ENCODE measurements at regions not wholly inside any gene's neighbourhood (a gene's known extent, or its start where the extent isn't known, plus 50 kb on each side); places are given as distances from the start of the nearest gene placed in this dataset.

DNA sequence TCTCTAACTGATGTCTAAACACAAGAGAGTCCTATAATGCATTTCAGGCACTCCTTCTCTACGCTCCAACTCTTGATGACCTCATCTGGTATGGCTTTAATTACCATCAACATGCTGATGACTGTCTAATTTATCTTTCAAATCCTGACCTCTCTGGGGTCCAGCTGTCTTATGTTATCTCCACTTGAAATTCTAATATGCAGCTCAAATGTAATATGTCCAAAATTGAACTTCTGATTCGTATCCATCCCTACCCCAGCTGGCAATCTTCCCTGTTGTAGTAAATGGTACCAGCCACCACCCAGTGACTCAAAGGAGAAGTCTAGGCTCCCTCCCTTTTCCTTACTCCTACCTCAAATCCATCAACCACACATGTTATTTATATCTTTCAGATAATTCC is 288.0 kb upstream of the SLC10A2 start:
- H2BK12ac ChIP-seq (ENCODE audit: low read depth, low read length) = no peak overlapping the region
- H3K79me1 ChIP-seq (ENCODE audit: low read depth, low read length) = no peaks in the 10 kb centered on the region

More for the DNA sequence above, 288.0 kb upstream of the SLC10A2 start:
- no peaks in the 10 kb centered on the region for H3K27me3 ChIP-seq (replicated peaks in 1 of 4; ENCODE audit: control insufficient read depth in 3 of 4, extremely low read depth in 1 of 4, insufficient read depth in 3 of 4, low read length in 3 of 4)
- H3K27ac ChIP-seq (ENCODE audit: low read depth, low read length) = no peak overlapping the region
- TF ChIP-seq, protein P1, sequence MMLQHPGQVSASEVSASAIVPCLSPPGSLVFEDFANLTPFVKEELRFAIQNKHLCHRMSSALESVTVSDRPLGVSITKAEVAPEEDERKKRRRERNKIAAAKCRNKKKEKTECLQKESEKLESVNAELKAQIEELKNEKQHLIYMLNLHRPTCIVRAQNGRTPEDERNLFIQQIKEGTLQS (IDR thresholded peaks at IDR 0.05; ENCODE audit: insufficient read depth, low read depth, low read length) = no peak
- TF ChIP-seq SP4 (IDR thresholded peaks at IDR 0.05; ENCODE audit: low read length) = no peak
- no peak for TF ChIP-seq TBP (IDR thresholded peaks at IDR 0.05; ENCODE audit: low read depth, low read length)
- TF ChIP-seq, protein P2, sequence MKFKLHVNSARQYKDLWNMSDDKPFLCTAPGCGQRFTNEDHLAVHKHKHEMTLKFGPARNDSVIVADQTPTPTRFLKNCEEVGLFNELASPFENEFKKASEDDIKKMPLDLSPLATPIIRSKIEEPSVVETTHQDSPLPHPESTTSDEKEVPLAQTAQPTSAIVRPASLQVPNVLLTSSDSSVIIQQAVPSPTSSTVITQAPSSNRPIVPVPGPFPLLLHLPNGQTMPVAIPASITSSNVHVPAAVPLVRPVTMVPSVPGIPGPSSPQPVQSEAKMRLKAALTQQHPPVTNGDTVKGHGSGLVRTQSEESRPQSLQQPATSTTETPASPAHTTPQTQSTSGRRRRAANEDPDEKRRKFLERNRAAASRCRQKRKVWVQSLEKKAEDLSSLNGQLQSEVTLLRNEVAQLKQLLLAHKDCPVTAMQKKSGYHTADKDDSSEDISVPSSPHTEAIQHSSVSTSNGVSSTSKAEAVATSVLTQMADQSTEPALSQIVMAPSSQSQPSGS (IDR thresholded peaks at IDR 0.05; ENCODE audit: low read length) = no peak
- TF ChIP-seq, protein P3, sequence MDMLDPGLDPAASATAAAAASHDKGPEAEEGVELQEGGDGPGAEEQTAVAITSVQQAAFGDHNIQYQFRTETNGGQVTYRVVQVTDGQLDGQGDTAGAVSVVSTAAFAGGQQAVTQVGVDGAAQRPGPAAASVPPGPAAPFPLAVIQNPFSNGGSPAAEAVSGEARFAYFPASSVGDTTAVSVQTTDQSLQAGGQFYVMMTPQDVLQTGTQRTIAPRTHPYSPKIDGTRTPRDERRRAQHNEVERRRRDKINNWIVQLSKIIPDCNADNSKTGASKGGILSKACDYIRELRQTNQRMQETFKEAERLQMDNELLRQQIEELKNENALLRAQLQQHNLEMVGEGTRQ (IDR thresholded peaks at IDR 0.05; ENCODE audit: low read length) = no peak
- no peak for TF ChIP-seq FOSL1 (IDR thresholded peaks at IDR 0.05; ENCODE audit: insufficient read depth, low read depth, low read length)
- TF ChIP-seq POU5F1 (IDR thresholded peaks at IDR 0.05; ENCODE audit: low read depth, low read length) = no peak
- TF ChIP-seq SUZ12 (IDR thresholded peaks at IDR 0.05; ENCODE audit: low read length) = no peak
- TF ChIP-seq JUND (IDR thresholded peaks at IDR 0.05; ENCODE audit: low read length) = no peak
- TF ChIP-seq ASH2L (IDR thresholded peaks at IDR 0.05; ENCODE audit: low read length) = no peak
- TF ChIP-seq BACH1 (IDR thresholded peaks at IDR 0.05; ENCODE audit: low read length) = no peak
- no peak for TF ChIP-seq TCF12 (IDR thresholded peaks at IDR 0.05; ENCODE audit: low read depth, low read length)
- peaks cover 6% of the 10 kb centered on the region; the same call in 1 of the 2 replicates for H3K23me2 ChIP-seq (ENCODE audit: low read depth, low read length)
- POLR2A ChIA-PET (ENCODE audit: partially characterized antibody) = no interaction called here
- no peak overlapping the region for H3K14ac ChIP-seq (ENCODE audit: insufficient read length)
- no peak overlapping the region for H2BK120ac ChIP-seq (replicated peaks; ENCODE audit: low read depth, low read length)
- H2AK5ac ChIP-seq (ENCODE audit: low read depth, low read length) = no peak overlapping the region
- no peaks in the 10 kb centered on the region for H3K36me3 ChIP-seq (ENCODE audit: control insufficient read depth in 2 of 4, insufficient read depth in 4 of 4, low read length in 3 of 4)
- H2BK20ac ChIP-seq (ENCODE audit: low read length) = no peak overlapping the region
- no peaks in the 10 kb centered on the region for H3K9me3 ChIP-seq (ENCODE audit: insufficient read depth in 2 of 2, low read depth in 1 of 2, low read length in 1 of 2)
- FAIRE-seq (no peak), DNase-seq (ENCODE audit: low read depth in 1 of 2, low spot score in 2 of 2) (no peak)
- H3K79me2 ChIP-seq (ENCODE audit: control insufficient read depth in 1 of 2, insufficient read depth in 2 of 2, low read length in 2 of 2) = no peaks in the 10 kb centered on the region
- no peak overlapping the region for H3K4me3 ChIP-seq (ENCODE audit: extremely low read depth in 1 of 4, insufficient read depth in 2 of 4, low read depth in 3 of 4, low read length in 4 of 4)
- no peak overlapping the region for H4K5ac ChIP-seq (ENCODE audit: insufficient read length, low read depth, low read length)
- no peak overlapping the region for H4K91ac ChIP-seq (replicated peaks; ENCODE audit: insufficient read length, low read length)
- WGBS, 2 experiments (ENCODE audit: extremely low coverage in 1 of 2, insufficient coverage in 1 of 2, insufficient read length in 1 of 2, insufficient replicate concordance in 2 of 2, low coverage in 1 of 2, low lambda C conversion rate in 2 of 2, missing lambda C conversion rate in 1 of 2) = 95% methylated on average over 2 of the region's 2 CpGs; no CpG with 5 or more reads in 1 of the 2 experiments
- no peak overlapping the region for H3K4ac ChIP-seq (replicated peaks; ENCODE audit: insufficient read length, low read depth, low read length)
- no peak overlapping the region for H3K4me2 ChIP-seq (ENCODE audit: insufficient read depth in 1 of 2, low read depth in 2 of 2, low read length in 2 of 2)
- H3K18ac ChIP-seq (ENCODE audit: extremely low read depth, low read length) = no peak overlapping the region
- H4K8ac ChIP-seq (ENCODE audit: extremely low read depth, insufficient read depth, low read length) = no peak overlapping the region
- peaks cover 0 to 9% (median 6%) of the 10 kb centered on the region in 4 experiments; a peak in 5 of 7 replicates for H3K4me1 ChIP-seq (replicated peaks in 1 of 4; ENCODE audit: control insufficient read depth in 3 of 4, insufficient read depth in 4 of 4, low read length in 3 of 4)
- no peak overlapping the region for H3K9ac ChIP-seq (replicated peaks in 1 of 4; ENCODE audit: extremely low read depth in 1 of 4, low read depth in 3 of 4, low read length in 3 of 4)
- no peak overlapping the region for H3K23ac ChIP-seq (ENCODE audit: insufficient read length)
- no peak overlapping the region for H2BK5ac ChIP-seq (ENCODE audit: low read depth, low read length)
- no peak overlapping the region for H3K56ac ChIP-seq (replicated peaks; ENCODE audit: insufficient read length, low read depth, low read length)
- H4K20me1 ChIP-seq (replicated peaks in 1 of 2; ENCODE audit: control insufficient read depth in 1 of 2, insufficient read depth in 2 of 2, low read length in 2 of 2) = no peaks in the 10 kb centered on the region
- H2AFZ ChIP-seq (ENCODE audit: low read length) = no peak overlapping the region
- CTCF ChIA-PET (ENCODE audit: partially characterized antibody) = no interaction called here
- H2BK15ac ChIP-seq (ENCODE audit: low read length) = no peak overlapping the region
